NCI-H524 treated with DMSO at 0.1 percent for 48 hours (cell line): ENCODE measurements at regions not wholly inside any gene's neighbourhood (a gene's known extent, or its start where the extent isn't known, plus 50 kb on each side); places are given as distances from the start of the nearest gene placed in this dataset.

Source experiments
- DNase-seq: peaks from one replicate; lab custom pipeline; 2025; lab: John Stamatoyannopoulos, UW

DNA sequence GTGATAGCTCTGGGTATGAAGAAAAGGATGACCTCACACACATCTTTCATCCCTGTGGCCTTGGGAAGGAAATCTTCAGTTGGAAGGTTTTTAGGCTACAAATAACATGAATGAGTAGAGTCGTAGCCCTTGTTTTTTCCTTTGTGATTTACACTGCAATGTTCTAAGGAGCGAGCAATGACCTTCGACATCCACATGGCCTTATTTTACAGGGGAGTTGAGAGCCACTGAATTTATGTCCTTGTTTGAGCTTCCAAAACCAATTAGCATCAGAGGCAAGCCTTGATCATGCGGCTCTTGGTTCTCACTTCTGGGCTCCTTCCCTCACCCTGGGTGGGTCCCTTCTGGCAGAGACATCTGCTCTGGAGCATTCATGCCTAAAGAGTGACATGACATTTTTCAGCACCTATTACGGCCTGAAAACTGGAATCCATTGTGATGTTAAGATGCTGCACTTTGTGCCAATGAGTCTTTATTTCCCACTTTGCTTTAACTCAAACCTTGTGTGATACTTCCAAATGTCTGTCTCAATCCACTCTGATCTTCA, 70.5 kb upstream of the RUNX1 start:
- DNase-seq: no peak

DNA sequence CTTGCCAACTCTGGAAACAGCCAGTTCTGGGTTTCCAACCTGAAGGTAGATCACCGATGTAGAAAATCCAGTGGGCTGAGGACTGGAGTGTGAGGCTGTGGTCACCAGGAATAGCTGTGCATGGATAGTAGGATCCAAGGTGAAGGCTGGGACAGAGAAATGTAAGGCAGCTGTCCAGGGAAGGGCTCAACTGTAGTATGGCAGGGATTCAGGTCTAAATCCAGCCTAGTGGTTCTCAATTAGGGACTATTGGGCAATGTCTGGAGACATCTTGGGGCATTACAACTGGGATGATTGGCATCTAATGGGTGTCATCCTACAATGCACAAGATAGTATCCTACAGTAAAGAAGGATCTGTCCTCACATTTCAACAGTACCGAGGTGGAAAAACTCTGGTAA, 67.7 kb upstream of the RUNX1 start:
- DNase-seq: no peak

DNA sequence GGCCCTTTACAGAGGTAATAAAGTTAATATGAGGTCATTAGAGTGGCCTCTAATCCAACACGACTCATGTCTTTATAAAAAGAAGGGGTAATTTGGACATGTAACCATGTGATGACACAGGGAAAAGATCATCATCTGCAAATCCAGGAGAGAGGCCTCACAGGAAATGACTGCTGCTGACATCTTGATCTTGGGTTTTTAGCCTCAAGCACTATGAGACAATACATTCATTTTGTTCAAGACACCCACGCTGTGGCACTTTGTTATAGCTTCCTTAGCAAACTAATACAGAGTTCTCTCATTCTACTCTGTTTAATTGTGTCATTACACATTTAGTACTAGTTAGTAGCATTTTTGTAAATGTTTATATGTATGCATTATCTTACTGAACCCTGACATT, 64.0 kb upstream of the RUNX1 start:
- no peak for DNase-seq

DNA sequence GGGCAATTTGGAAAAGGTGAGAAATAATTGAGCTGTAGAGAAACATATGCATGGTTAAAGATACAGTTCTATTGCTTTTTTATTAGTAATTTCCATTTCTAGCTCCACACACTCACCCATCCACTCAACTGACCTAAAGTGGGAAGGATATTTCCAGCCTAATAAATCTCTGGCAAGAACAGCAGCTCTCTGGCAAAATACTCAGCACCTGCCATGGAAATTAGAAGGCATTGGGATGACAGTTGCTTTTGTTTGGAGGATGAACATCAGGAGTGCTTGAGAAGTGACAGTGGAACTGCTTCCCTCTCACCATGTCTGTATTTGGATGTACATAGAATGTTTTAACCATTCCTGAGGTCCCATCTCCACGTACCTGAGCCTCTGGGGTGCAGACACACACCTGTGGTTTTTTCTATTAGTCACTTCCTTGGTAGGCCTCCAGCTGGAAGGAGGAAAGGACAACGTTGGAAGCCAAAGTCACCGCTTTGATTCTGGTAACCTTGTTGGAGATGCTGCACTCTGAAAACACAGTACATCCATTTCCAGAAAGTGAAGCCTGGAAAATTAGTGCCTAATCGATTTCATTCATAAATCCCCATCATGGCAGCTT, 62.3 kb upstream of the RUNX1 start:
- no peak for DNase-seq

DNA sequence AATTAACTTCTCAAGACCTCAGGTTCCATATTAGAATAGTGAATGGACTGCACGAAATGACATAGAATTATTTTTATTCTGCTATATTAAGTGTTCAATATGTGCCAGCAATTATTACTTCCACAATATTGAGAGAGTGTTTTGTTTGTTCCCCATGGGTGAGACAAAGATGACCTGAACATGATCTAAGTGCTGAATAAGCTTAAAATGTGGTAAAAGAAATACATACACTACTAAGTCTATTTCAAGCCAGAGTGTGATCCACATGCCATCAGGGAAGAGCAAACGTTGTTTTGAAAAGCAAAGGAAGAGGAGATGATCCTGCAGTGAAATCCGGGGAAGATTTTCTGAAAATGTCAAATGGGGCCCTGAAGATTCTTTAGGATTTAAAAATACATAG, 59.8 kb upstream of the RUNX1 start:
- no peak for DNase-seq

DNA sequence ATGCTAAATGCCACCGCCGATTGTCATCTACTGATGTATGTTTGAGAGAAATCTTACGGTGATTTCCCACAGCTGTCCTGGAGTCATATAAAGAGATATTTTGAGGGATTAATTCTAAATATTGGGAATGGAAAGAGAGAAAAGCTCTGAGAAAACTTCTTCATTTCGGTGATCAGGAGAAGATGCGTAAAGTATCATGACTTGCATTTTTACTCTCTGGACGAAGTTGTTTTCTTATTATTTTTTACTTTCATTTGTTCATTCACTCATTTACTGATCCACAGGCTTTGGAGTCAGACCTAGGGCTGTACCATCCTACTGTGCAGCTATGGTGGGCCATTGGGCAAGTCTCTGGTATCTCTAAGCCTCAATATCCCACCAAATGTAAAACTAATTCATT, 58.4 kb upstream of the RUNX1 start:
- no peak for DNase-seq

DNA sequence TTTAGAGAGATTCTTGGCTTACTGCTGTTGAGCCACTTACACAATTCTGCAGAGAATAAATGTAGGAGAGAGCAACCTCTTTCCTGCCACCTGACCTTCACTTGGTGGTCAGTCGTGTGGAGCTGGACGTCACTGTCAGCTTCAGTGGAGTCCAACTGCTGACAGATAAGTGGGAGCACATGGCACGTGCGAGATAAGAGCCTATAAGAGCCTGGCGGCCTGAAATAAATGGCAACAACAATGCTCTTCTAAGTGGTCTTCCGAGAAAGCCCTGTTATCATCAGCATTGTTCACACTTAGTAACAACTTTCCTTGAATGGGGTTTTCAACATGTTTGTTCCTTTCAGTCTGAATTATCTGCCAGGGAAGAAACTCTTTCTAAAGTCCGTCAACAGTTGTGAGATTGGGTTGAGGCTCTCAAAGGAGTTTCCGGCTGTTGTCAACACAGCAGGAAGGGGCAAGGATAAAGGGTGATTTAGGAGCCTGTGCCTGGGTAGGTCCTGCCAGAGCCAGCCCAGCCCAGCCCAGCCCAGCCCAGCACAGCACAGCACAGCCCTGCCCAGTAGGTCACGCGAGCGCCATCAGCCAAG, 57.2 kb upstream of the RUNX1 start:
- no peak for DNase-seq

DNA sequence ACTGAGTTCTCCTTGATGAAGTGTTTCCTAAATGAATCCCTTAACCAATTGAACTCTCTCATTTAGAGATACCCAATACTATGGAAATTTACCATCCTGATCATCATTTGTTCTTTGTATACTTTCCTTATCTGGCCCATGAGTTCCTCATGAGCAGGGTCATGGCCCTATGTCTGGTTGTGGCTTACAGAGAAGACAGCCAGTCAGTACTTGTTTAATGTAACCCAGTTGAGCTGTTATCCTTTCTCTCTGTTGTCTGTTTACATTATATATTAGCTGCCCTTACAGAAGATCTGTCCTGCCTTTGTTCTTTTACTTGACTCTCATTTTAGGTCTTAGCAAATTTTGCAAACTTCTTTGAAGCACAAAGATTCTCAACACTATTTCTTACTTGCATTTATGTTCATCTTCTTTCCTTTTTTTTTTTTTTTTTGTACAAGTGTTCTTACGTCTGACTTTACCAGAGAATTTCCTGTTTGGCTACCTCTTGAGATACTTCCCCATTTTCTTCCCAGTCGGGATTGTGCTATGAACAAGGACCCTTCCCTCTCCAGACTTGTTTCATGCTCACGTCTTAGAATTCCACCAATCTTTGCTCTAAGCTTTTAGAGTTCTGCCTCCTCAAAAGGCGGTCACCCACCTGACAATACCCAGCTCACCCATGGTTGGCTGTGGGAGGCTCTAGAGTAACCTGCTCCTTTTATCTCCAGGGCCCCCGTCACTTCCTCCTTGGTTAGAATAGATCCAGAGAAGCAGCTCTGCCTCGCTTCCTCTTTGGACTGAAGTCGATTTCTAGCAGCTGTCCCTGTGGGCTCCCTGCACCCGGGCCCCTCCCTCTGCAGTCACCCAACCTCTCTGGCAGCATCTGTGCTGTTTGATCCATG, 53.6 kb upstream of the RUNX1 start:
- DNase-seq: no peak

DNA sequence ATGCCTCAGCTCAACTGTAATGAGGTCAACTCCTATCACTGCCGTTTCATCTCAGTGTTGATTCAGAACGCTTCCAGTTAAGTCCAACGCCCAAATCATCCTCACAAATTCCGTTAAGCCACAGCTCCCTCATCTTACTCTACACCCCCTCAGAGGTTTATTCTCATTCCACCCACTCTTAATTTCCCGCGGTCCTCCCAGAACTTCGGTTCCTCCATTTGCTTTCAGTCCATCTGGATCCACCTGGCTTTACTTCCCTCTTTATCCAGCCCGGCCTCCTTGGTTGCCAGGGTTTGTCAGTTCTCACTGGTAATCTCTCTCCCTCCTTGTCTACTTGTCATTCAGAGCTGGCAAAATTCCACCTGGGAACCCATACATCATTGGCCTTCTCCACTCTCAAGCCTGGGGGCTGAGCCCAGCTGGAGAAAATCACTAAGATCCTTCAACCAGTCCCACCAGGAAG, 51.3 kb upstream of the RUNX1 start:
- no peak for DNase-seq

DNA sequence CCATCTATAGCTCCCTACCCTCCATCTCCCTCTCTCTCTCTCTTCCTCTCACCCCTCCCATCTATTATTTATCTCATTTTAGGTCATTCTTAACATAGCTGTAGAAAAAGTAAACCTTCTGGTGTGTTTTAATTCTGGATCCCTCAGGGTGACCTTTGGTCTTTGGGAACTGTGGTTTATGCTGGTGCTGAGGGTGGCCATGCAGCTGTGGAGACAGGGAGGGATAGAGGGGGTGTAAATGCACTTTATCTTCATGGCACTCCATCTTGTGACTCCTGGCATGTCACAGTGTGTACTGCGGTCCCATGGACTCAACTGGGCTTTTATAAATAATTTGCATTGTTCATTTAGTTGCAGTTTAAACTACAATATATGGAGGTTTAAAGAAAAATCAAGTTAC, 50.2 kb upstream of the RUNX1 start:
- no peak for DNase-seq
